Mesothelial cell of epicardium (in vitro differentiated cells): ENCODE measurements at regions not wholly inside any gene's neighbourhood (a gene's known extent, or its start where the extent isn't known, plus 50 kb on each side); places are given as distances from the start of the nearest gene placed in this dataset.

Source experiments
- DNase-seq, 2 experiments: peaks; one replicate each; pipeline ENCODE4 v3.0.0; 2021; ENCODE audit warnings: low spot score in 2 of 2; ENCODE audit not compliant: unreplicated experiment in 2 of 2
- H3K27ac Mint-ChIP-seq: 2 replicates; pipeline ENCODE4 v1.8.0; 2021; ENCODE audit warnings: mixed read lengths
- H3K27me3 Mint-ChIP-seq: 2 replicates; pipeline ENCODE4 v1.8.0; 2021; ENCODE audit warnings: low read depth, mixed read lengths
- H3K36me3 Mint-ChIP-seq: 2 replicates; pipeline ENCODE4 v1.8.0; 2021; ENCODE audit warnings: mixed read lengths
- H3K4me1 Mint-ChIP-seq: 2 replicates; pipeline ENCODE4 v1.8.0; 2021; ENCODE audit warnings: mixed read lengths
- H3K4me3 Mint-ChIP-seq: 2 replicates; pipeline ENCODE4 v1.8.0; 2021; ENCODE audit warnings: mild to moderate bottlenecking, moderate library complexity, mixed read lengths
- H3K9me3 Mint-ChIP-seq: 2 replicates; pipeline ENCODE4 v1.8.0; 2021; ENCODE audit warnings: mixed read lengths
- TF ChIP-seq, protein P1 (sequence below): fragments of 200-600 bp; sonication (generic); IDR thresholded peaks from one replicate; pipeline ENCODE4 v1.5.0; 2021; ENCODE audit warnings: antibody characterized with exemption; ENCODE audit not compliant: unreplicated experiment

DNA sequence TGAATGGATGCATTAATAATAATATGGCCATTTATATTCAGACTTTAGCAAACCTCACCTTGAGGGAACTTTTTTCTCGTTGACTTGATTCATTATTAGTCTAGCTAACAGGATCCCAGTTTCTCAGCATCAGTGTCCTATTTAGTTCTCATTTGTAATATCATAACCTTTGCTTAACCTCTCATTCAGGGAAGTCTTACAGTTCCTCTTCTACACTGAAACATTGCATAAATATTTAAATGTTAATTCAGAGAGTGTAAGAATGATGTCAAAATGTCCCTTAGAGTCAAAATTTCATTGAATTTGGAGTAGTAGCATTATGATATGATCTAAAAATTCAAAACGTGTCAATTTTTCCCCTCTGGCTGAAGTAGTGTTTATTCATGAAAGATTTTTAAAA, 650.1 kb downstream of the EFNA5 start:
- TF ChIP-seq, protein P1, sequence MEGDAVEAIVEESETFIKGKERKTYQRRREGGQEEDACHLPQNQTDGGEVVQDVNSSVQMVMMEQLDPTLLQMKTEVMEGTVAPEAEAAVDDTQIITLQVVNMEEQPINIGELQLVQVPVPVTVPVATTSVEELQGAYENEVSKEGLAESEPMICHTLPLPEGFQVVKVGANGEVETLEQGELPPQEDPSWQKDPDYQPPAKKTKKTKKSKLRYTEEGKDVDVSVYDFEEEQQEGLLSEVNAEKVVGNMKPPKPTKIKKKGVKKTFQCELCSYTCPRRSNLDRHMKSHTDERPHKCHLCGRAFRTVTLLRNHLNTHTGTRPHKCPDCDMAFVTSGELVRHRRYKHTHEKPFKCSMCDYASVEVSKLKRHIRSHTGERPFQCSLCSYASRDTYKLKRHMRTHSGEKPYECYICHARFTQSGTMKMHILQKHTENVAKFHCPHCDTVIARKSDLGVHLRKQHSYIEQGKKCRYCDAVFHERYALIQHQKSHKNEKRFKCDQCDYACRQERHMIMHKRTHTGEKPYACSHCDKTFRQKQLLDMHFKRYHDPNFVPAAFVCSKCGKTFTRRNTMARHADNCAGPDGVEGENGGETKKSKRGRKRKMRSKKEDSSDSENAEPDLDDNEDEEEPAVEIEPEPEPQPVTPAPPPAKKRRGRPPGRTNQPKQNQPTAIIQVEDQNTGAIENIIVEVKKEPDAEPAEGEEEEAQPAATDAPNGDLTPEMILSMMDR: no peak
- Mint-ChIP-seq H3K36me3 (no peaks in the 10 kb centered on the region), H3K9me3 (no peaks in the 10 kb centered on the region), H3K4me3 (no peak overlapping the region), H3K4me1 (peaks cover 4% of the 10 kb centered on the region), H3K27me3 (no peaks in the 10 kb centered on the region), H3K27ac (no peak overlapping the region)
- no peak for DNase-seq

DNA sequence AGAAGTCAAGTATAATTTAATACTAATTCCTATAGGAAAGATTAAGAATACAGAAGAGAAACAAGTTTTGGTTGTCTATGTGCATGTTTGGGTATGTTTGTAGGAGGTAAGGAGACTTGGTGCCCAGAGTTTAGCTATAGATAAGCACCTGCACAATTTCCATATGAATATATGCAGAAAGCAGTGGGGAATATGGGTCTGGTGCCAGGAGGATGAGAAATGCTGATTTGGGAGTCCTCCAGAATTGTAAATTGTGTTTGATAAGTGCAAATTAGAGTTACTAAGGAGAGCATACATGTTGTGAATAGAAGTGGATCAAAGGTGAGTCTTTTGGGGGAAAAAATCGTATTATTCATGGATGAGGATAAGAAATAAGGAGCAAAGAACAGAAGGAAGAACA, 653.1 kb downstream of the EFNA5 start:
- Mint-ChIP-seq H3K27ac (no peak overlapping the region), H3K9me3 (no peaks in the 10 kb centered on the region), H3K4me1 (peaks cover 5% of the 10 kb centered on the region), H3K27me3 (no peaks in the 10 kb centered on the region), H3K36me3 (no peaks in the 10 kb centered on the region), H3K4me3 (no peak overlapping the region)
- TF ChIP-seq, protein P1: no peak
- no peak for DNase-seq

DNA sequence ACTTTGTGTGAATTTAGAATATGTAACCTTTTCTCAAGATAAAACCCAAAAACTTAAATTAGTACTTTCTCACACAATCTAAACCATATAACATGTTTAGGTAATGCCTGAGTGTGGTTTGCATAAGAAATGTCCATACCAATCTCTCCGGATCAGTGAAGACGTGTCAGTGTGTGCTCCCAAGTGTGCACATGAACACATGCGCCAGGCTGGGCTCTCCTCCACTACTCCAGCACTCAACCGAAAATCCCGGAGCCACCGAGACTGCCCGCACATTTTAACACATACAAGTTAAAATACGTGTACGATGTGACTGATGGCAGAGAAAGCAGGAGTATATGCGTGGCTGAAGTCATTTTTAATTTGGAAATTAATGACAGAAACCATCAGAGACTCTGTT, 658.4 kb downstream of the EFNA5 start:
- TF ChIP-seq, protein P1: no peak
- DNase-seq: no peak
- Mint-ChIP-seq H3K27me3 (no peaks in the 10 kb centered on the region), H3K4me1 (peaks cover 2% of the 10 kb centered on the region), H3K9me3 (no peaks in the 10 kb centered on the region), H3K4me3 (no peak overlapping the region), H3K36me3 (no peaks in the 10 kb centered on the region), H3K27ac (no peak overlapping the region)

DNA sequence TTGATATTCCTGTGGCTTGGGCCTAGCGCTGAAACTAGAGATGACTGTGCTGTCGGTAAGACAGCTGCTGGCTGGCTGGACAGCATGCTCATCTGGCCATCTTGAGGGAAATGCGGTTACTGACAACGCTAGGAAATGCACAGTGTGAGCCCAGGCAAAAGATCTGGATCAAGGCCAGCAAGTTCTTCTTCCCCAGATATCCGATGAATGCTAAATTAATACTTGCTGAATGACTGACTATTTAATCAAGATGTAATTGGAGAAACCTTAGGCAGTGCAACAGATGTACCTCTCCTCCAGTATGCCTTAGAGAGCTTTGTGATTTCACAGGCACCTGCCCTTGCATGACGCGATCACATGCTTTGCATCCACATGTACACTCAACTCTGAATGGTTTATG, 659.1 kb downstream of the EFNA5 start:
- Mint-ChIP-seq H3K27me3 (no peaks in the 10 kb centered on the region), H3K36me3 (no peaks in the 10 kb centered on the region), H3K4me3 (no peak overlapping the region), H3K9me3 (no peaks in the 10 kb centered on the region), H3K27ac (no peak overlapping the region), H3K4me1 (peaks cover 4% of the 10 kb centered on the region)
- no peak for DNase-seq
- TF ChIP-seq, protein P1: no peak

DNA sequence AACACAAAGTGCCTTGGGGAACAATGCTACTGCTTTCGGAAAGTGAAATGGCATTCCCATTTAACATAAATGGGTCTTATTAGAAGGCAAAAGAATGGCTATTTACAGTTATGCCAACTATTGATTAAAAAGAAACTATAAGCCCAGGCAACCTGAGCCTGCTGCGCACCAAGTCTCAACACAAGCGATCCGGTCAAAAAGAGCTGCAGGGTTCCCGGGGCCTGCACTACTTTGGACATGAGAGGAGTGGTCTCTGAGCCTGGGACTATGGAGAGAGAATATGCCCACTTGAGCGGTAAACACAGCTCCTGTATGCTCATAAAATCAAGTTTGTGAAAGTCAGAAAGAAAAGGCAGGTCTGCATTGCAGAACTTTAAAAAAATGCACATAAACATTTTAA, 660.7 kb downstream of the EFNA5 start:
- no peaks in the 10 kb centered on the region for H3K36me3 Mint-ChIP-seq
- H3K27ac Mint-ChIP-seq: no peak overlapping the region
- TF ChIP-seq, protein P1: no peak
- no peak overlapping the region for H3K4me3 Mint-ChIP-seq
- H3K27me3 Mint-ChIP-seq: no peaks in the 10 kb centered on the region
- DNase-seq: no peak
- peaks cover 19% of the 10 kb centered on the region for H3K4me1 Mint-ChIP-seq
- no peaks in the 10 kb centered on the region for H3K9me3 Mint-ChIP-seq

DNA sequence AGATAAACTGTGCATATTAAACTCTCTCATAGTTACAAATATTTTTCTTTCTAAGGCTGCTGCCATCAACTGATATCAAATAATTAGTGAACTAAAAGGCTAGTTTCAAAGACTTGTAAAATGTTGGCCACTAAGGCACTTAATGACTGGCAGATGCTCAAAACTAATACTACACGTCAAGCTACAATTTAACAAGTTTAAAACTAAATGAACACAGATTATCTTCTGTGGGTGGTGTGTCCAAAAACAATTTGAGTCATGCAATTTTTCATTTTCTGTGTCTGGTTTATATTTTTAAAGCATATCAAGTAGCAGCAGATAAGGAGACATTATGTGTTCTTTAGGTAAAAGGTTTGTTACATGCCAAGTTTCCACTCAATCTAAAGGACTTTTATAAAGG, 665.1 kb downstream of the EFNA5 start:
- no peaks in the 10 kb centered on the region for H3K27me3 Mint-ChIP-seq
- H3K36me3 Mint-ChIP-seq: no peaks in the 10 kb centered on the region
- peak overlapping the region; percentile 30 for H3K27ac Mint-ChIP-seq
- no peak for DNase-seq
- no peak overlapping the region for H3K4me3 Mint-ChIP-seq
- TF ChIP-seq, protein P1: no peak
- peaks cover 17% of the 10 kb centered on the region for H3K4me1 Mint-ChIP-seq
- no peaks in the 10 kb centered on the region for H3K9me3 Mint-ChIP-seq
